Natural killer cell (primary cell): ENCODE measurements at regions not wholly inside any gene's neighbourhood (a gene's known extent, or its start where the extent isn't known, plus 50 kb on each side); places are given as distances from the start of the nearest gene placed in this dataset.

Experiments used
- ATAC-seq, 3 donors: fragments of 150-1000 bp in 2 of 3; fragments of 200-7000 bp in 1 of 3; cut with Tn5 transposase; 1 replicate in 1 of 3; 2 replicates in 2 of 3; pipeline ENCODE4 v1.10.0; 2021; ENCODE audit warnings: mild to moderate bottlenecking in 2 of 3, moderate library complexity in 2 of 3
- DNase-seq, 2 donors: peaks; one replicate each; pipeline versions ENCODE4 v3.0.0 to v3.0.0-alpha.2; 2013 to 2021; ENCODE audit warnings: mixed read lengths in 1 of 2
- H3K27ac ChIP-seq: one replicate; pipeline ENCODE4 v1.5.1; 2013; ENCODE audit warnings: mild to moderate bottlenecking, low read length
- H3K27me3 ChIP-seq: one replicate; pipeline ENCODE4 v1.6.1; 2013; ENCODE audit warnings: low read length; ENCODE audit not compliant: control insufficient read depth, insufficient read depth
- H3K36me3 ChIP-seq: one replicate; pipeline ENCODE4 v1.6.1; 2013; ENCODE audit warnings: low read length; ENCODE audit not compliant: control insufficient read depth, insufficient read depth
- H3K4me1 ChIP-seq: one replicate; pipeline ENCODE4 v1.6.1; 2013; ENCODE audit warnings: low read length; ENCODE audit not compliant: control insufficient read depth, insufficient read depth
- H3K4me3 ChIP-seq: one replicate; pipeline ENCODE4 v1.5.1; 2013; ENCODE audit warnings: low read length
- H3K9me3 ChIP-seq: one replicate; pipeline ENCODE4 v1.6.1; 2013; ENCODE audit warnings: low read length; ENCODE audit not compliant: control insufficient read depth, insufficient read depth
- H3K27ac Mint-ChIP-seq, 2 donors: one replicate each; pipeline ENCODE4 v1.8.0; 2022; ENCODE audit warnings: mild to moderate bottlenecking in 2 of 2, mixed read lengths in 2 of 2, moderate library complexity in 1 of 2
- H3K27me3 Mint-ChIP-seq, 2 donors: one replicate each; pipeline ENCODE4 v1.8.0; 2022; ENCODE audit warnings: low read depth in 2 of 2, mixed read lengths in 2 of 2
- H3K36me3 Mint-ChIP-seq: one replicate; pipeline ENCODE4 v1.8.0; 2022; ENCODE audit warnings: mixed read lengths
- H3K4me1 Mint-ChIP-seq, 2 donors: one replicate each; pipeline ENCODE4 v1.8.0; 2022; ENCODE audit warnings: mixed read lengths in 2 of 2
- H3K4me3 Mint-ChIP-seq: one replicate; pipeline ENCODE4 v1.8.0; 2022; ENCODE audit warnings: mild to moderate bottlenecking, moderate library complexity, mixed read lengths
- H3K9me3 Mint-ChIP-seq, 2 donors: one replicate each; pipeline ENCODE4 v1.8.0; 2022; ENCODE audit warnings: mixed read lengths in 2 of 2
- WGBS: methylation state at CpG from one replicate; pipeline ENCODE4 v1.1.7; 2013; ENCODE audit warnings: missing lambda C conversion rate; ENCODE audit not compliant: insufficient coverage; 5-methylcytosine and 5-hydroxymethylcytosine counted together
- intact Hi-C: fragments of 100-400 bp; cut with micrococcal nuclease; formaldehyde crosslinking; loops from one replicate; pipeline ENCODE4 v1.14.2; 2022
- TF ChIP-seq, protein P1 (sequence below): fragments of 200-600 bp; IDR thresholded peaks from one replicate; pipeline ENCODE4 v1.8.0; 2022; ENCODE audit warnings: antibody characterized with exemption

GRCh38 chr4:8770518-8771257, 101.0 kb downstream of the HMX1 start:
- H3K27me3 ChIP-seq = no peaks in the 10 kb centered on the region
- H3K9me3 ChIP-seq = no peaks in the 10 kb centered on the region
- DNase-seq = no peak
- no peaks in the 10 kb centered on the region for H3K36me3 ChIP-seq
- Mint-ChIP-seq H3K27me3 (no peaks in the 10 kb centered on the region), H3K4me1 (no peaks in the 10 kb centered on the region), H3K36me3 (no peaks in the 10 kb centered on the region), H3K9me3 (no peaks in the 10 kb centered on the region), H3K4me3 (no peak overlapping the region), H3K27ac (no peak overlapping the region)
- TF ChIP-seq, protein P1, sequence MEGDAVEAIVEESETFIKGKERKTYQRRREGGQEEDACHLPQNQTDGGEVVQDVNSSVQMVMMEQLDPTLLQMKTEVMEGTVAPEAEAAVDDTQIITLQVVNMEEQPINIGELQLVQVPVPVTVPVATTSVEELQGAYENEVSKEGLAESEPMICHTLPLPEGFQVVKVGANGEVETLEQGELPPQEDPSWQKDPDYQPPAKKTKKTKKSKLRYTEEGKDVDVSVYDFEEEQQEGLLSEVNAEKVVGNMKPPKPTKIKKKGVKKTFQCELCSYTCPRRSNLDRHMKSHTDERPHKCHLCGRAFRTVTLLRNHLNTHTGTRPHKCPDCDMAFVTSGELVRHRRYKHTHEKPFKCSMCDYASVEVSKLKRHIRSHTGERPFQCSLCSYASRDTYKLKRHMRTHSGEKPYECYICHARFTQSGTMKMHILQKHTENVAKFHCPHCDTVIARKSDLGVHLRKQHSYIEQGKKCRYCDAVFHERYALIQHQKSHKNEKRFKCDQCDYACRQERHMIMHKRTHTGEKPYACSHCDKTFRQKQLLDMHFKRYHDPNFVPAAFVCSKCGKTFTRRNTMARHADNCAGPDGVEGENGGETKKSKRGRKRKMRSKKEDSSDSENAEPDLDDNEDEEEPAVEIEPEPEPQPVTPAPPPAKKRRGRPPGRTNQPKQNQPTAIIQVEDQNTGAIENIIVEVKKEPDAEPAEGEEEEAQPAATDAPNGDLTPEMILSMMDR = no peak
- no peak overlapping the region for H3K27ac ChIP-seq
- intact Hi-C loops = no loop called here
- H3K4me3 ChIP-seq = no peak overlapping the region
- H3K4me1 ChIP-seq = no peaks in the 10 kb centered on the region
- no peak for ATAC-seq
- WGBS = 74% methylated on average over 20 of the region's 20 CpGs

DNA sequence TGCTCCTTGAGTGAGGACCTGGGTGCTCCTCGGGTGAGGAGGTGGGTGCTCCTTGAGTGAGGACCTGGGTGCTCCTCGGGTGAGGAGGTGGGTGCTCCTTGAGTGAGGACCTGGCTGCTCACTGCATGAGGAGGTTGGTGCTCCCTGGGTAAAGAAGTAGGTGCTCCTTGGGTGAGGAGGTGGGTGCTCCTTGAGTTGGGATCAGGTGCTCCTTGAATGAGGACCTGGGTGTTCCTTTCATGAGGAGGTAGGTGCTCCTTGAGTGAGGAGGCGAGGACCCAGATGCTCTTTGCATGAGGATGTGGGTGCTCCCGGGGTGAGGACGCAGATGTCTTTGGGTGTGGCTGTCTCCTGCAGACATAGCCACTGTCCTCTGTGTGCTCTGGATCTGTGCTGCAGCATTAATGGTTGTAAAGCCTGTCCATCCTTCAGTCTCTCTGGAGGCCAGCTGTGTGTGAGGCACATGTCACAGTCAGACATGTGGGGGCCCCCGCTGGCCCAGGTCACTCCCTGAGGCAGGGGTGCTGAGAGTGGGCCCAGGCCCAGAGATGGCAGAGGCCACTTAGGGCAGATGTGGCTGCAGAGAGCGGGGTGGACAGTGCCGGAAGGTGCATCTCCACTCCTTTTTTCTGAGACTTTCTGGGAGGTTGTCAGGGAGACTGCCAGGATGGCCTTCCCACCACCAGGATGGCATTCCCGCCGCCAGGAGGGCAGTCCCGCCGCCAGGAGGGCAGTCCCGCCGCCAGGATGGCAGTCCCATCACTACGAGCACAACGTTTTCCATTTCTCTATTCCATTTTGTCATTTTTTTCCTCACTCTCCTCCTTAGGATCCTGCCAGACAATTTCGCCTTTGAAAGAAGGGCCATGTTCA, 101.8 kb downstream of the HMX1 start:
- H3K27me3 Mint-ChIP-seq = peaks cover 0 to 2% of the 10 kb centered on the region in 2 donors
- Histone ChIP-seq H3K4me3 (no peak overlapping the region), H3K9me3 (no peaks in the 10 kb centered on the region), H3K4me1 (no peaks in the 10 kb centered on the region), H3K27me3 (no peaks in the 10 kb centered on the region), H3K36me3 (no peaks in the 10 kb centered on the region), H3K27ac (no peak overlapping the region)
- intact Hi-C loops = no loop called here
- H3K36me3 Mint-ChIP-seq = no peaks in the 10 kb centered on the region
- TF ChIP-seq, protein P1 = no peak
- ATAC-seq (no peak), DNase-seq (no peak)
- WGBS = 88% methylated on average over 17 of the region's 17 CpGs
- no peaks in the 10 kb centered on the region for H3K9me3 Mint-ChIP-seq
- no peak overlapping the region for H3K4me3 Mint-ChIP-seq
- no peak overlapping the region for H3K27ac Mint-ChIP-seq
- no peaks in the 10 kb centered on the region for H3K4me1 Mint-ChIP-seq

DNA sequence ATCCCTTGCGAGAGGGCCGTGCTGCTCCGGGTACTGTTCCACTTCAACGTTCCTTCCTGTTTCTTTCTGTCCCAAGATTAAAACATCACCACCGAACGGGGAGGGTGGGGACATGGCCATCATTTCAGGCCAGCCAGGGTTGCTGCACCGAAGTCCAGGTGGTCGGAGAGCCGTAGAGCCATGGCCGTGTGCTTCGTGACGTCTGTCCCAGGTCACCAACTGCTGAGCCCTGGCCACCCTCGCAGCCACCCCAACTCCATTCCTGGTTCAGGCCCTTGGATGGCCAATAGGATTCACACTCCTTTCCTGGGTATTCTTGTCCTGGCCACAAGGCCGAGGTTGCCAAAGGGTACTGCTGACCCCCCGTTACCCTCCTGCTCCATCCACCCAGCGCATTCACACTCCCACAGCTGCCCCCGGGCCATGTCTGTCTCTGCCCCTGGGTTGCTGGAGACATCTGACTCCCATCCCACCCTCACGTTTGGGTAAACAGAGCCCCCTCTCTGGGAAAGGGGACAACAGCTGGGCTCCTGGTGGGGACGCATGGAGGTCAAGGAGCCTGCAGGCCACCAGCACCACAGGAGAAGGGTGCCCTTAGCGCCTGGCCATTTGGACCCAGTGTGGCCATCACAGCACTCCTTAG, 103.2 kb downstream of the HMX1 start:
- Histone ChIP-seq H3K4me1 (no peaks in the 10 kb centered on the region), H3K4me3 (no peak overlapping the region), H3K27ac (no peak overlapping the region), H3K36me3 (no peaks in the 10 kb centered on the region), H3K9me3 (no peaks in the 10 kb centered on the region), H3K27me3 (no peaks in the 10 kb centered on the region)
- TF ChIP-seq, protein P1 = no peak
- DNase-seq (no peak), ATAC-seq (no peak)
- Mint-ChIP-seq H3K27me3 (peaks cover 0 to 2% of the 10 kb centered on the region in 2 donors), H3K4me3 (no peak overlapping the region), H3K9me3 (no peaks in the 10 kb centered on the region), H3K4me1 (no peaks in the 10 kb centered on the region), H3K36me3 (no peaks in the 10 kb centered on the region), H3K27ac (no peak overlapping the region)
- WGBS = 92% methylated on average over 20 of the region's 20 CpGs
- intact Hi-C loops = no loop called here
